ENCODE measurements at regions not wholly inside any gene's neighbourhood (a gene's known extent, or its start where the extent isn't known, plus 50 kb on each side); places are given as distances from the start of the nearest gene placed in this dataset.

- TF ChIP-seq CTCF (conservative IDR thresholded peaks at IDR 0.05; ENCODE audit: low read depth, low read length) (no peak), EZH2phosphoT487 (IDR thresholded peaks at IDR 0.05; ENCODE audit: borderline replicate concordance, low read length) (no peak), EZH2 (IDR thresholded peaks at IDR 0.05; ENCODE audit: low read length, unreplicated experiment) (no peak)
Observed at GRCh38 chr15:25535866-25536265, 97.0 kb upstream of the UBE3A start.

Measured in PC-3 (cell line).